H1 (cell line): ENCODE measurements at regions not wholly inside any gene's neighbourhood (a gene's known extent, or its start where the extent isn't known, plus 50 kb on each side); places are given as distances from the start of the nearest gene placed in this dataset.

Experiments
- CBX8 ChIP-seq: fragments of 300-800, 300-1000 bp; sonication (generic); IDR thresholded peaks from 2 replicates; pipeline ENCODE4 v1.7.1; 2016; ENCODE audit warnings: low read depth, low read length, borderline replicate concordance
- EZH2 ChIP-seq: fragments of 200-600 bp; sonication (generic); IDR thresholded peaks from 2 replicates; pipeline ENCODE4 v1.7.1; 2012; ENCODE audit warnings: low read depth, mild to moderate bottlenecking, moderate library complexity, low read length, inconsistent platforms; ENCODE audit not compliant: severe bottlenecking
- MAFK ChIP-seq: IDR thresholded peaks from 2 replicates; pipeline ENCODE4 v1.6.1; 2012; ENCODE audit warnings: low read depth, mild to moderate bottlenecking, improper control_type of control experiment, low read length
- RBBP5 ChIP-seq: IDR thresholded peaks from 2 replicates; pipeline ENCODE4 v1.7.1; 2012; ENCODE audit warnings: low read depth, mild to moderate bottlenecking, inconsistent platforms, low read length, moderate library complexity, borderline replicate concordance
- SIX5 ChIP-seq: IDR thresholded peaks from 2 replicates; pipeline ENCODE4 v1.6.1; 2011; ENCODE audit warnings: mild to moderate bottlenecking, low read depth, low read length

GRCh38 chr17:33436321-33436720 is 143.2 kb upstream of the ASIC2 start (continued):
- TF ChIP-seq EZH2 (no peak), RBBP5 (no peak), CBX8 (no peak), SIX5 (no peak), MAFK (no peak)
